ENCODE measurements at regions not wholly inside any gene's neighbourhood (a gene's known extent, or its start where the extent isn't known, plus 50 kb on each side); places are given as distances from the start of the nearest gene placed in this dataset.

- TF ChIP-seq CTCF (IDR thresholded peaks at IDR 0.05; ENCODE audit: poor library complexity) (no peak), EZH2phosphoT487 (IDR thresholded peaks at IDR 0.05; ENCODE audit: low read depth, severe bottlenecking, unreplicated experiment) (no peak), EZH2 (IDR thresholded peaks at IDR 0.05; ENCODE audit: borderline replicate concordance) (no peak)
Measured at GRCh38 chr1:58345215-58346035, 201.1 kb downstream of the OMA1 start.
